Astrocyte (in vitro differentiated cells and primary cell): ENCODE measurements at regions not wholly inside any gene's neighbourhood (a gene's known extent, or its start where the extent isn't known, plus 50 kb on each side); places are given as distances from the start of the nearest gene placed in this dataset.

Experiments
- CTCF ChIP-seq: IDR thresholded peaks from 2 replicates; pipeline ENCODE4 v1.5.1; 2011; ENCODE audit warnings: low read depth, mild to moderate bottlenecking, inconsistent platforms, low read length, moderate library complexity; ENCODE audit not compliant: insufficient read depth
- EZH2 ChIP-seq: IDR thresholded peaks from 2 replicates; pipeline ENCODE4 v1.6.1; 2012; ENCODE audit warnings: mild to moderate bottlenecking, low read length, inconsistent platforms; ENCODE audit not compliant: insufficient read depth

DNA sequence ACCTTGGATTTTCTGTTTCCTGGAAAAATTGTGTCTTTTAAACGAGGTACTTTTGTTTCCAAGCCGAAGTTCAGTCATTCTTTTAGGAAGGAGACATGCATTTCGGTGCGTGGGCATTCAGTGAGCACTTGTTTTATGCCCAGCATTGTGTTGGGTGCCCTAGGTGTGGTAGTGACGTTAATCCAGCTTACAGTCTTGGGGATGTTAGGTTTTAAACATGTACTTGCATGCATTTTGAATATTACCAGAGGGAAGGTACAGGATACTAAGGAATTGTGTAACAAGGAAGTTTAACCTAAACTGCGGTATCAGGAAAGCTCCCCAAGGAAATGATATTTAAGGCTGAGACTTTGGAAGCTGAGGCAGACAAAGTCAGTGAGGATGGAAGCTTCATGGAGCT lies 66.3 kb downstream of the ARHGAP35 start:
- TF ChIP-seq CTCF (no peak), EZH2 (no peak)
